GM21786 (cell line): ENCODE measurements at regions not wholly inside any gene's neighbourhood (a gene's known extent, or its start where the extent isn't known, plus 50 kb on each side); places are given as distances from the start of the nearest gene placed in this dataset.
A peak's percentile ranks its signal among the peaks of the same experiment; 100 is the strongest.

Experiments used
- ATAC-seq: cut with Tn5 transposase; IDR thresholded peaks from one replicate; pipeline ENCODE4 v1.9.1; 2021; ENCODE audit not compliant: unreplicated experiment

DNA sequence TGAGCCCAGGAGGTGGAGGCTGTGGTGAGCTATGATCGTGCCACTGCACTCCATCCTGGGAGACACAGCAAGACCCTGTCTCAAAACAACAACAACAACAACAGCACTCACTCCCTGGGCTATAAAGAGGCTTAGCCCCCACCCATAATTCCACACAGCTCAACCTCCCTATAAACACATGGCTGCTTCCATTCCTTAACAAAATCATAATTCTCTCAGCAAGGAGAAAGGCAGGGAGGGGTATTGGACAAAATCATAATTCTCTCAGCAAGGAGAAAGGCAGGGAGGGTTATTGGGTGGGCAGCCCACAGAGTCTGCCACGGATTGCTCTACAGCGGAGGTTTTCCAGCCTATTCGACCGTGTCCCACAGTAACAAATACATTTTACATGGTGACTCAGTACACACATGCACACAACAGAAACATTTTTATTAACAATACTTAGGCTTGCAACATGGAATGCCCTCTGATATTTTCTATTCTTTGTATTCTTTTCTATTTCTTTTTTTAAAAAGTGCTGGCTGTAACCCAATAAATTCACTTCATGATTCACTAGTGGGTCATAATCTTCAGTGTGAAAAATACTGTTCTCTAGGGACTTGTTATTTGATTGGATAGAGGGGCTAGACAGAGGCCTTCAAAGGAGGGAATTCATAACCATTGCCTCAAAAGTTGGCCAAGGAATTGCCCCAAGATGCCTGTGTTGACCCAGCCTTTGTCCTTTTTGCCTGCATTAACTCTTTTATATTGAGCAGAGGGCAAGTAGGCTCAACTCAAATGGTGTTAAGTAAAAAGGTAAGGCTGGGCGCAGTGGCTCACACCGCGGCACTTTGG is 50.6 kb upstream of the ZMYND8 start:
- no peak for ATAC-seq

- no peak for ATAC-seq
Observed at GRCh38 chr20:47411161-47411560, 54.7 kb upstream of the ZMYND8 start.

DNA sequence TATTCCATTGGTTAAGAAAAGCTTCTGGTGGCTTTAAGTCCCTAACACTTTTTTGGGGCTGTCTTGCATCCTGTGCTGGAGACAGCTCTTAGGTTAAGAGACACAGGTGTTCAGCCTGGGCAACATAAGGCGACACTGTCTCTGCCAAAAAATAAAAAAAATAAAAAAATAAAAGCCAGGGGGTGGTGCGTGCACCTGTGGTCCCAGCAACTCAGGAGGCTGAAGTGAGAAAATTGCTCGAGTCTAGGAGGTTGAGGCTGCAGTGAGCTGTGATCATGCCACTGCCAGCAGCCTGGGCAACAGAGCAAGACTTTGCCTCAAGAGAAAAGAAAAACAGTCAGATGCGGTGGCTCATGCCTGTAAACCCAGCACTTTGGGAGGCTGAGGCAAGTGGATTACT is 55.6 kb upstream of the ZMYND8 start:
- ATAC-seq, result no peak

DNA sequence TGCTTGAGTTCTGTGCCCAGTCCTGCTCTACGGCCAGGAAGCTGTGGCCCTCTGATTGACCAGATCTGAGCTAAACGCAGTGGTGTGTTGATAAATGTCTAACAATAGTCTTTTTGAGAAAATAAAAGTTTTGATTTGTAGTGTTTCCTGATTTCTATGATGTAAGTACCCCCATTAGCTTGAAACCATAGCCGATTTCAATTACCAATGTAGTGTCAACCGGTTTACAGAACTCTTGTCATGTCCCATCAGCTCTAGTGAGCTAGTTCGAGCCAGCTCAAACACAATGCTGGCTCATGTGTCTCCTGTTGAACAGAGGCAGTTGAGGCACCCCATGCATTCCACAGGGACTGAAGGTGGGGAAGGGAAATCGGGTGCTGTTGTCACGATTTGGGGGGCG is 56.7 kb upstream of the ZMYND8 start:
- ATAC-seq, result no peak

- ATAC-seq, result no peak
Observed at GRCh38 chr20:47417245-47418068, 61.0 kb upstream of the ZMYND8 start.

DNA sequence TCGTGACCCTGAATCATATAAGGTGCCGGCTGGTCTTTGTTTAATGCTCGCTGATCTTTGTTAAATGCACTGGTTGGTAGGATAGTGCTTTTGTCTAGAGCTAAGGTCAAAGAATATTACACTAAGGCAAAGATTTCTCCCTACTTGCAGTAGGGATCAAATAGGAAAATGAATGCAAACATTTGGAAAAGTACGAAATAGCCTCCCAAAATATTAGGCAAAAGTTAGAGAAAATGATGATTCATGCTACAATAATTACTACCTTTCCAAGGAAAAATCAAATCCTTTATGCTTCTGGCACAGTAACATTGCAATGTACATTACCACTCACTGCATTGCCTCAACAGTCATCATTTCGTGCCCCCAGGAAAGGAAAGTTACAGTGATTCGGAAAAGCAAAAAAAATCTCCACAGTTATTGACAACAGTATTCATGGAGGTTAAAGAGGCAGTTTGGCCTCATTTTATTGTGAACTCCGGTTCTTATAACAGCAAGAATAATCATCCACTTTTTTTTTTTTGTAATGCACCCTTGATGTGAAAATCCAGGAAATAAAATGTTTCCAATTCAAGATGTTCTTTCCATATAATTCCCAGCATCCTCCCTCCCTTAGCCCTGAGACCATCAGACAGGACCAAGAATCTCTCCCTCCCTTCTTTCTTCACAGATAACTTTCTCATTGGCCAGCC is 61.7 kb upstream of the ZMYND8 start:
- ATAC-seq, result no peak

GRCh38 chr20:47419953-47420514 is 63.5 kb upstream of the ZMYND8 start:
- ATAC-seq, result no peak

DNA sequence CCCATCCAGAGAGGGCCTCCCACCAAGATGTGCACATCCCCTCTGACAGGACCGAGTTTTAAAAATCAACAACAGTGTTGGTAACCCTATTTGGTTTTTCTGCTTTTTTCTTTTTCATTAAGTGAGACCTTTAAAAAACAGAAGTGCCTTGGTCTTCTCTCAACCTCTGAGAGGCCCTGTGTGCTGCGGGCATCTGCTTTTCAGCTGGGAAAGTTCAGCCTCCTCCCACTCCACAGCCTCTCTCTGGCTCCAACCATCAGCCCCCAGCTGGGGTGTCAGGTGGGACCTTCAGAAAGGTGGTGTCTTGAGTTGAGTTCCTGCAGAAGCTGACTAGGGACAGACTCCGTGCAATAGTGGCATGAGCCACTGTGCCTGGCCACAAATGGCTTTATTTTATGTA is 64.6 kb upstream of the ZMYND8 start:
- no peak for ATAC-seq

DNA sequence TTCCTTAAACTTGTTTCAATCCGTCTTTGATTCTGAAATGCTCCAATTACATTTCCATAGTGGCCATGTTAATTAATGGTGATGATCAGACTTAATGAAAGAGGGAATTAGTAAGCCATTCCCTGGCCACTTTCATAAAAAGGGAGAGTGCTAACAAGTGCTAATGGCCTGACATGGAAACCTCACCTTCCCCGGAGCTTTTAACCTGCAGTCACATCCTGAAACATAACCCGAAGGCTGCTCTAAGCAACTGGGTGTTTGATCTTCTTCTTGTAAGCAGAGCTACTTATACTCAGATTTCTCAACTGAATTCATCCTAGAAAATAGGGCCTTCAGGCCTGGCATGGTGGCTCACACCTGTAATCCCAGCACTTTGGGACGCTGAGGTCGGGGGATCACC is 67.1 kb upstream of the ZMYND8 start:
- no peak for ATAC-seq

GRCh38 chr20:47427067-47427466 is 70.6 kb upstream of the ZMYND8 start:
- ATAC-seq, result no peak

DNA sequence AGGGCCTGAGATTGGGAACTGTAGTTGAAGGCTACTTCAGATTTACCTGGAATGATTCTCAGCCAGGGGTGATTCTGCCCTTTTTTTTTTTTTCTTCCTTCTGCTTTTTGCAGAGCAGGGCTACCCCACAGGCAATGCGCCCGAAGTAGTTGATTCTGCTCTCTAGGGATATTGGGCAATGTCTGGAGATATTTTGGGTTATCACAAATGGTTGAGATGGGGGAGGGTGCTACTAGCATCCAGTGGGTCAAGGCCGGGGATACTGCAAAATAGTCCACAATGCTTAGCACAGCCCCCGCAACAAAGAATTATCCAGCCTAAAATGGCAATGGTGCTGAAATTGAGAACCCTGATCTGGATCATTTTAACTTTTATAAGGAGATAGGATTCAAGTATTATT is 71.2 kb upstream of the ZMYND8 start:
- ATAC-seq, result no peak

DNA sequence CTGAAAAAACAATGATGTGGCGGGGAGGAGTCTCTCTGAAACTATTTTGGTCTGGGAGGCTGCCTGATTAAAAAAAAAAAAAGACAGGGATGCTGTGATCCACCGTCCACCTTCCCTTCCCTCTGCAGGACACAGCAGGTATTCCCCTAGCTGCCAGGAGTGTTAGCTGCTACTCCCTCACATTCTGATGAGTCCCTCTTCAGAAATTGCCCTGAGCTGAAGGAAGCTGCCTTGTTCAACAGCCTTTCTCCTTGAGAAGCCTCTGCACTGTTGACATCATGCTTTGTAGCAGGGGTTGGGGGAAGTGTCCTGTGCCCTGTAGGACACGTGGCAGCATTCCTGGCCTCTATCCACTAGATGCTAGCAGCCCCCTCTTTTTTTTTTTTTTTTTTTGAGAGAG is 71.7 kb upstream of the ZMYND8 start:
- ATAC-seq, result no peak

DNA sequence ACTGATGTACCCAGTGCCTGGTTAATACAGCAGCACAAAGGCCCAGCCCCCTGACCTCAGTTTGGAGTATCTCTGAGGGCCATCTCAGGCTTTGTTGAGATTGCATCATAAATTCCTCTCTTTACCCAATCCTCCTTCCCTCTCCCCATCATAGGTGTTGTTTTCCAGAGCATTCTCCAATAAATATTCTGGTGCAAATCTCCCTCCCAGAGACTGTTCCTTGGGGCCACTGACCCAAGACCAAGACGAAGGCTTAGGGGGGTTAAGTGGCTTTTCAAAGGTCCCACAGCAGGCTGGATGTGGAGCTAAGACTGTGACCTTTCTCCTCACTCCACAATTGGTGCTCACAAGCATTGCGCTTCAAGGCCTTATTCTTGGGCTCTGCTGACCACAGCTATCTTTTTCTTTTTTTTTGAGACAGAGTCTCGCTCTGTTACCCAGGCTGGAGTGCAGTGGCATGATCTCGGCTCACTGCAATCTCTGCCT is 72.4 kb upstream of the ZMYND8 start:
- ATAC-seq, result no peak

GRCh38 chr20:47429409-47429808 is 72.3 kb upstream of the NCOA3 start:
- ATAC-seq, result no peak

DNA sequence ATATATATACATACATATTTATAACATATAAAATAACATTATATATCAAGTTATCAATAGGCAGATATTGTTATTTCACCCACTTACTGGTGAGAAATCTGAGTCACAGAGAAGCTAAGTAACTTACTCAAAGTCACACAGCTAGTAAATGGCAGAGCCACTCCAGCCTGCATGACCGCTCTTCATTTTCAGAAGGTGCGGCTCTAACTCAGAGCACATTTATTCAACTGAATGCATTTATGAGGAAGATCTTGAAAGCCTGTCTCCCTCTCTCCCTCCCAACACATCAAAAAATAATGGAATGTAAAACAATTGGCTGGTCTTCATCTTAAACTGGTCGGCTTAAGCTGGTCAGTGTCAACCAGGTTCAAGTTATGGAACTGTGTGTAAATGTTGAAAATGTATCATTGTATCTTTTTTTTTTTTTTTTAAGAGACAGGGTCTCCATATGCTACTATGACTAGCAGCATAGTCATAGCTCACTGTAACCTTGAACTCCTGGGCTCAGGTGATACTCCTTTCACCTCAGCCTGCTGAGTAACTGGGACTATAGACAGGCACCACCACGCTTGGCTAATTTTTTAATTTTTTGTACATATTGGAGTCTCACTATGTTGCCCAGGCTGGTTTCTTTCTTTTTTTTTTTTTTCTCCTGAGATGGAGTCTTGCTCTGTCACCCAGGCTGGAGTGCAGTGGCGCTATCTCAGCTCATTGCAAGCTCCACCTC is 70.7 kb upstream of the NCOA3 start:
- ATAC-seq, result no peak

DNA sequence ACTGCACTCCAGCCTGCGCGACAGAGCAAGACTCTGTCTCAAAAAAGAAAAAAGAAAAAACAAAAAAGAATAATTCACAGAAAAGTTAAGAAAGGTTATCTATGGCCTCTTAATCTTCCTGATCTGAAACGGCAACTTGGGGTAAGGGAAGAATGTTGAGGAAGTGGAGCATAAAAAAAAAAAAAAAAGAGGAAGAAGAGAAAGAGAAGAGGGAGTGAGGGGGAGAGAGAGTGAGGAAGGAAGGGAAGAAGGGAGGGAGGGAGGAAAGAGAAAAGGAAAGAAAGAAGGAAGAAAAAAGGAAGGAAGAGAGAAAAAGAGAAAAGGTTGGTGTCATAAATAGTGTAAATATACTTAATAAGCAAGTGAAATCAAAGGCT is 68.9 kb upstream of the NCOA3 start:
- no peak for ATAC-seq

GRCh38 chr20:47434128-47434779 is 67.4 kb upstream of the NCOA3 start:
- peak; percentile 65 for ATAC-seq

- ATAC-seq, result no peak
Observed at GRCh38 chr20:47438464-47439381, 63.0 kb upstream of the NCOA3 start.
